HG03469 (cell line): ENCODE measurements at regions not wholly inside any gene's neighbourhood (a gene's known extent, or its start where the extent isn't known, plus 50 kb on each side); places are given as distances from the start of the nearest gene placed in this dataset.

Experiments
- ATAC-seq: cut with Tn5 transposase; IDR thresholded peaks from one replicate; pipeline ENCODE4 v1.9.1; 2021; ENCODE audit warnings: mild to moderate bottlenecking, moderate library complexity, moderate number of reproducible peaks; ENCODE audit not compliant: unreplicated experiment

GRCh38 chr2:137729305-137729704, 235.0 kb upstream of the HNMT start:
- no peak for ATAC-seq

- ATAC-seq: no peak
Measured at GRCh38 chr2:137737559-137737958, 226.7 kb upstream of the HNMT start.

- no peak for ATAC-seq
Measured at GRCh38 chr2:137741784-137742362, 222.4 kb upstream of the HNMT start.

GRCh38 chr2:137747509-137747908, 216.8 kb upstream of the HNMT start:
- no peak for ATAC-seq

- ATAC-seq: no peak
Measured at GRCh38 chr2:137748533-137748932, 215.7 kb upstream of the HNMT start.

GRCh38 chr2:137764646-137765045, 199.6 kb upstream of the HNMT start:
- no peak for ATAC-seq

GRCh38 chr2:137769406-137769805, 194.9 kb upstream of the HNMT start:
- no peak for ATAC-seq

GRCh38 chr2:137770166-137770565, 194.1 kb upstream of the HNMT start:
- no peak for ATAC-seq

- no peak for ATAC-seq
Measured at GRCh38 chr2:137771064-137771463, 193.2 kb upstream of the HNMT start.

GRCh38 chr2:137772451-137772850, 191.8 kb upstream of the HNMT start:
- ATAC-seq: no peak

GRCh38 chr2:137775529-137775928, 188.7 kb upstream of the HNMT start:
- no peak for ATAC-seq

- ATAC-seq: no peak
Measured at GRCh38 chr2:137776697-137777096, 187.6 kb upstream of the HNMT start.

- ATAC-seq: peak; percentile 87
Measured at GRCh38 chr2:137797641-137798040, 166.6 kb upstream of the HNMT start.

GRCh38 chr2:137799600-137799999, 164.7 kb upstream of the HNMT start:
- no peak for ATAC-seq

GRCh38 chr2:137800386-137800785, 163.9 kb upstream of the HNMT start:
- ATAC-seq: no peak

GRCh38 chr2:137801228-137801627, 163.0 kb upstream of the HNMT start:
- no peak for ATAC-seq

GRCh38 chr2:137802038-137802437, 162.2 kb upstream of the HNMT start:
- no peak for ATAC-seq

GRCh38 chr2:137806068-137806805, 158.0 kb upstream of the HNMT start:
- ATAC-seq: no peak

GRCh38 chr2:137809252-137809651, 155.0 kb upstream of the HNMT start:
- no peak for ATAC-seq

- no peak for ATAC-seq
Measured at GRCh38 chr2:137809837-137810236, 154.4 kb upstream of the HNMT start.

- ATAC-seq: no peak
Measured at GRCh38 chr2:137812517-137812916, 151.8 kb upstream of the HNMT start.

- ATAC-seq: no peak
Measured at GRCh38 chr2:137813176-137813575, 151.1 kb upstream of the HNMT start.

- no peak for ATAC-seq
Measured at GRCh38 chr2:137817058-137817457, 147.2 kb upstream of the HNMT start.
